ENCODE measurements at regions not wholly inside any gene's neighbourhood (a gene's known extent, or its start where the extent isn't known, plus 50 kb on each side); places are given as distances from the start of the nearest gene placed in this dataset.

DNA sequence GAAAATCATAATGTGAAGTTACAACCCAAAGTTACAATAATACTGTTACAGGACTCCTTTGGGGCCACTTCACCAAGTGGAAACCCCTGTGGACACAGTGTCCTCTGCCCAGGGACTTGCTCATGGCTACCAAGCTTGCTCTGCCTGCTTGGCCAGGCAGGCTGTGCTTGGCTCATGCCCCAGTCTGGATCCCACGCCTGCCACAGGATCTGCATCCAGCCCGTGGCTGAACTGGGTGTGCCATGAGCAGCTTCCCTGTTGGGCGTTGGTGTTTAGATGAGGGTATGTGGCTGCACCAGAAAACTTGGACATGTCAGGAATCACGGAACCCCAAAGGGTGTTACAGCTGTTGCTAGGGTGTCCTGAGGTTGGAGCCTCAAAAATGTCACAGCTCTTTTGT is 820.9 kb downstream of the SLC6A15 start:
- WGBS (ENCODE audit: missing lambda C conversion rate) = 32% methylated on average over 4 of the region's 4 CpGs
- no peaks in the 10 kb centered on the region for H3K4me1 ChIP-seq
- FAIRE-seq (no peak), DNase-seq (ENCODE audit: low read depth in 1 of 2, low spot score in 1 of 2) (no peak), ATAC-seq (no peak)
- ChIA-PET CTCF (interaction anchor here (1.0 kb wide), 1 partner anchor 17 kb away, joined by 4 read pairs; no protein-coding TSS in a partner anchor), POLR2A (no interaction called here)
- H3K4me3 ChIP-seq = no peak overlapping the region
- no peak overlapping the region for H3K4me2 ChIP-seq
- TF ChIP-seq CHD2 (IDR thresholded peaks at IDR 0.05; ENCODE audit: low read length, partially characterized antibody) = no peak
- TF ChIP-seq BHLHE40 (IDR thresholded peaks at IDR 0.05; ENCODE audit: low read depth, low read length) = no peak
- TF ChIP-seq, protein P1, sequence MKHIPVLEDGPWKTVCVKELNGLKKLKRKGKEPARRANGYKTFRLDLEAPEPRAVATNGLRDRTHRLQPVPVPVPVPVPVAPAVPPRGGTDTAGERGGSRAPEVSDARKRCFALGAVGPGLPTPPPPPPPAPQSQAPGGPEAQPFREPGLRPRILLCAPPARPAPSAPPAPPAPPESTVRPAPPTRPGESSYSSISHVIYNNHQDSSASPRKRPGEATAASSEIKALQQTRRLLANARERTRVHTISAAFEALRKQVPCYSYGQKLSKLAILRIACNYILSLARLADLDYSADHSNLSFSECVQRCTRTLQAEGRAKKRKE (CRISPR knock-in tag; IDR thresholded peaks at IDR 0.05; ENCODE audit: low read depth) = no peak
- no peak for TF ChIP-seq ZC3H11A (IDR thresholded peaks at IDR 0.05)
- TF ChIP-seq, protein P2, sequence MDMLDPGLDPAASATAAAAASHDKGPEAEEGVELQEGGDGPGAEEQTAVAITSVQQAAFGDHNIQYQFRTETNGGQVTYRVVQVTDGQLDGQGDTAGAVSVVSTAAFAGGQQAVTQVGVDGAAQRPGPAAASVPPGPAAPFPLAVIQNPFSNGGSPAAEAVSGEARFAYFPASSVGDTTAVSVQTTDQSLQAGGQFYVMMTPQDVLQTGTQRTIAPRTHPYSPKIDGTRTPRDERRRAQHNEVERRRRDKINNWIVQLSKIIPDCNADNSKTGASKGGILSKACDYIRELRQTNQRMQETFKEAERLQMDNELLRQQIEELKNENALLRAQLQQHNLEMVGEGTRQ (IDR thresholded peaks at IDR 0.05) = no peak
- TF ChIP-seq NR3C1 (IDR thresholded peaks at IDR 0.05) = no peak
- TF ChIP-seq FOSB (CRISPR knock-in tag; IDR thresholded peaks at IDR 0.05) = no peak
- no peak for TF ChIP-seq ZSCAN20 (CRISPR knock-in tag; IDR thresholded peaks at IDR 0.05)
- TF ChIP-seq SMC3 (IDR thresholded peaks at IDR 0.05) = no peak
- no peaks in the 10 kb centered on the region; the same call in 2 of the 3 replicates for H3K9me3 ChIP-seq
- H3K27ac ChIP-seq = no peak overlapping the region

DNA sequence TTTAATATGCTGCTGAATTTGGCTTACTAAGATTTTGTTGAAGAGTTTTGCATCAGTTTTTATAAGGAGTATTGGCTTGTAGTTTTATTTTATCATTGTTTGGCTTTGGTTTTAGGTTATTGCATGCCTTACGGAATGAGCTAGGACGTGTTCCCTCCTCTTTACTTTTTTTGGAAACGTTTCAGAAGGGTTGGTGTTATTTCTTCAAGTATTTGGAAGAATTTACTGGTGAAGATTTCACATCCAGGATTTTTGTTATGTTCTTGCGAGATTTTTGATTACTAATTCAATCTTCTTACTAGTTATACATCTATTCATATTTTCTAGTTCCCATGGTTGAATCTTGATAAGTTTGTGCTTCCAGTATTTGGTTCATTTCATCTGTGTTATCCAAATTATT is 823.2 kb downstream of the SLC6A15 start:
- no peak for FAIRE-seq
- Histone ChIP-seq H3K27ac (no peak overlapping the region), H3K4me3 (no peak overlapping the region), H3K9me3 (no peaks in the 10 kb centered on the region), H3K4me2 (no peak overlapping the region), H3K4me1 (no peaks in the 10 kb centered on the region)
- no peak for TF ChIP-seq RFX5 (IDR thresholded peaks at IDR 0.05)
- TF ChIP-seq, protein P3, sequence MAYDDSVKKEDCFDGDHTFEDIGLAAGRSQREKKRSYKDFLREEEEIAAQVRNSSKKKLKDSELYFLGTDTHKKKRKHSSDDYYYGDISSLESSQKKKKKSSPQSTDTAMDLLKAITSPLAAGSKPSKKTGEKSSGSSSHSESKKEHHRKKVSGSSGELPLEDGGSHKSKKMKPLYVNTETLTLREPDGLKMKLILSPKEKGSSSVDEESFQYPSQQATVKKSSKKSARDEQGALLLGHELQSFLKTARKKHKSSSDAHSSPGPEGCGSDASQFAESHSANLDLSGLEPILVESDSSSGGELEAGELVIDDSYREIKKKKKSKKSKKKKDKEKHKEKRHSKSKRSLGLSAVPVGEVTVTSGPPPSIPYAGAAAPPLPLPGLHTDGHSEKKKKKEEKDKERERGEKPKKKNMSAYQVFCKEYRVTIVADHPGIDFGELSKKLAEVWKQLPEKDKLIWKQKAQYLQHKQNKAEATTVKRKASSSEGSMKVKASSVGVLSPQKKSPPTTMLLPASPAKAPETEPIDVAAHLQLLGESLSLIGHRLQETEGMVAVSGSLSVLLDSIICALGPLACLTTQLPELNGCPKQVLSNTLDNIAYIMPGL (CRISPR knock-in tag; IDR thresholded peaks at IDR 0.05; ENCODE audit: borderline replicate concordance) = no peak
- TF ChIP-seq EP300 (IDR thresholded peaks at IDR 0.05) = no peak
- no peak for TF ChIP-seq ZC3H11A (IDR thresholded peaks at IDR 0.05)
- no peak for TF ChIP-seq ESRRA (IDR thresholded peaks at IDR 0.05; ENCODE audit: borderline replicate concordance, low read length)
- TF ChIP-seq CEBPB (IDR thresholded peaks at IDR 0.05) = no peak
- POLR2A ChIA-PET = no interaction called here
- CTCF ChIA-PET = no interaction called here
- WGBS (ENCODE audit: missing lambda C conversion rate) = 40% methylated on average over 4 of the region's 4 CpGs
- no peak for ATAC-seq
- DNase-seq (ENCODE audit: low read depth in 1 of 2, low spot score in 1 of 2) = no peak

DNA sequence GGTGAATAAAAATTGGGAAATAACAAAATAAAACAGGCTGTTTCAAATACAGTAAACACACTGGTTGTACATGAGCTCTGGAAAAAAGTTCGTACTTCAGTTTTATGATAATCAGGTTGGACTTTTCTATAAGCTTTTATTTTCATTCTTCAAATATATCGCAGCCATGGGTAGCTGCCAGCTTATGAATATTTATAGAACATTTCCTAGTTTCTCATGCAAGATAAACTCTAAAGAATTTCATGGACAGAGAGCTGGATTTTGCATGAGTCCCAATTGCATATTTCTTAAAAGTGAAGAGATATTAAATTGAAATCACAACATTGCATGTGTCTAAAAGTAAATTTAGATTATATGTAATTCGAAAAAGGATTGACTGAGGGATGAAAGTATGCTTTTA is 827.6 kb downstream of the SLC6A15 start:
- H3K4me1 ChIP-seq = no peaks in the 10 kb centered on the region
- ChIA-PET CTCF (no interaction called here), POLR2A (no interaction called here)
- no peak for ATAC-seq
- 27% methylated on average over 3 of the region's 3 CpGs for WGBS (ENCODE audit: missing lambda C conversion rate)
- no peaks in the 10 kb centered on the region for H3K9me3 ChIP-seq
- no peak overlapping the region for H3K4me2 ChIP-seq
- FAIRE-seq = no peak
- TF ChIP-seq SMC3 (IDR thresholded peaks at IDR 0.05) (no peak), JUN (IDR thresholded peaks at IDR 0.05) (no peak), RCOR1 (IDR thresholded peaks at IDR 0.05; ENCODE audit: low read depth, low read length) (no peak), SREBF2 (IDR thresholded peaks at IDR 0.05) (no peak), ZFP36 (IDR thresholded peaks at IDR 0.05; ENCODE audit: borderline replicate concordance, partially characterized antibody) (no peak), MAZ (IDR thresholded peaks at IDR 0.05; ENCODE audit: borderline replicate concordance, low read depth, low read length) (no peak), RARB (CRISPR knock-in tag; IDR thresholded peaks at IDR 0.05) (no peak), BHLHE40 (IDR thresholded peaks at IDR 0.05; ENCODE audit: low read depth, low read length) (no peak), CHD4 (IDR thresholded peaks at IDR 0.05; ENCODE audit: borderline replicate concordance) (no peak), KDM1A (IDR thresholded peaks at IDR 0.05; ENCODE audit: low read depth) (no peak), TFCP2L1 (CRISPR knock-in tag; IDR thresholded peaks at IDR 0.05) (no peak), NPAS2 (CRISPR knock-in tag; IDR thresholded peaks at IDR 0.05; ENCODE audit: borderline replicate concordance) (no peak), HOXA7 (CRISPR knock-in tag; IDR thresholded peaks at IDR 0.05) (no peak), RFX5 (IDR thresholded peaks at IDR 0.05) (no peak), CBX8 (IDR thresholded peaks at IDR 0.05) (no peak), KDM5A (IDR thresholded peaks at IDR 0.05) (no peak), ESRRA (IDR thresholded peaks at IDR 0.05; ENCODE audit: borderline replicate concordance, low read length) (no peak)
- TF ChIP-seq, protein P4, sequence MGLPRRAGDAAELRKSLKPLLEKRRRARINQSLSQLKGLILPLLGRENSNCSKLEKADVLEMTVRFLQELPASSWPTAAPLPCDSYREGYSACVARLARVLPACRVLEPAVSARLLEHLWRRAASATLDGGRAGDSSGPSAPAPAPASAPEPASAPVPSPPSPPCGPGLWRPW (IDR thresholded peaks at IDR 0.05) = no peak
- DNase-seq (ENCODE audit: low read depth in 1 of 2, low spot score in 1 of 2) = no peak
- no peak overlapping the region for H3K4me3 ChIP-seq
- H3K27ac ChIP-seq = no peak overlapping the region

Data from A549 (cell line).